ENCODE measurements at regions not wholly inside any gene's neighbourhood (a gene's known extent, or its start where the extent isn't known, plus 50 kb on each side); places are given as distances from the start of the nearest gene placed in this dataset.

DNA sequence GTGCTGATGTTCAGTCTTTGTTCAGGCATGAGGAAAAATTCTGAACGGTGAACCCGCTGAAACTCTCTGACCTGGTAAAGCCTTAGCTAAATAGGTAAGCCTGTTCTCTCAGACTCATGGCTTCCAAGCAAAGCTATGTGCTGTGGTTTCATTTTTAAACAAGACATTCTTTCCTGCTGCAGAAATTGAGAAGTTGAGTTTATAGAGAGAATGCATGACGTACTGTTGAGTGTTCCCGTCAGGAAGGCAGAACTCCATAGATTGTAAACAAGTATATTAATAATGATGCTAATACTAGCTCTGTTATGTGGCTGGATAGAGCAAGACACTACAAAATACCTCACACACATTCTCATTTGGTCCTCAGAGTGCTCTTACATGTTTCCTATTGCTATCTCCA, 424.0 kb upstream of the CRIM1 start:
- TF ChIP-seq CTCF (conservative IDR thresholded peaks at IDR 0.05): no peak
- TF ChIP-seq EZH2 (IDR thresholded peaks at IDR 0.05; ENCODE audit: low read depth): no peak
- ChIA-PET POLR2A (ENCODE audit: unreplicated experiment) (no interaction called here), CTCF (no interaction called here)
- H3K79me2 ChIP-seq (ENCODE audit: low read depth): no peaks in the 10 kb centered on the region
- H3K27ac ChIP-seq: no peak overlapping the region
- H4K20me1 ChIP-seq (ENCODE audit: insufficient read depth): no peaks in the 10 kb centered on the region
- H3K27me3 ChIP-seq (ENCODE audit: insufficient read depth, low read depth): no peaks in the 10 kb centered on the region
- H3K9me2 ChIP-seq (ENCODE audit: insufficient read depth): no peaks in the 10 kb centered on the region
- H3K36me3 ChIP-seq (ENCODE audit: low read depth): no peaks in the 10 kb centered on the region
- H3K4me2 ChIP-seq: no peak overlapping the region
- H3K4me1 ChIP-seq (replicated peaks; ENCODE audit: insufficient read depth): no peaks in the 10 kb centered on the region
- no peak for DNase-seq
- no peak overlapping the region for H3K4me3 ChIP-seq
- BruUV-seq (replicated peaks): no TSS peak
- no peaks in the 10 kb centered on the region for H3K9me3 ChIP-seq (ENCODE audit: insufficient read depth, low read depth)
- no peaks in the 10 kb centered on the region for H3F3A ChIP-seq (ENCODE audit: insufficient read depth, low read depth)
- no peak overlapping the region for H2AFZ ChIP-seq
- intact Hi-C loops (cut with micrococcal nuclease; ENCODE audit: unreplicated experiment): no loop called here

GRCh38 chr2:35931115-35931514, 424.5 kb upstream of the CRIM1 start:
- Histone ChIP-seq H2AFZ (no peak overlapping the region), H3K27me3 (ENCODE audit: insufficient read depth, low read depth) (no peaks in the 10 kb centered on the region), H3F3A (ENCODE audit: insufficient read depth, low read depth) (no peaks in the 10 kb centered on the region), H4K20me1 (ENCODE audit: insufficient read depth) (no peaks in the 10 kb centered on the region), H3K9me2 (ENCODE audit: insufficient read depth) (no peaks in the 10 kb centered on the region), H3K4me3 (no peak overlapping the region), H3K36me3 (ENCODE audit: low read depth) (no peaks in the 10 kb centered on the region), H3K4me2 (no peak overlapping the region), H3K27ac (no peak overlapping the region), H3K79me2 (ENCODE audit: low read depth) (no peaks in the 10 kb centered on the region), H3K4me1 (replicated peaks; ENCODE audit: insufficient read depth) (no peaks in the 10 kb centered on the region), H3K9me3 (ENCODE audit: insufficient read depth, low read depth) (no peaks in the 10 kb centered on the region)
- no peak for TF ChIP-seq CTCF (conservative IDR thresholded peaks at IDR 0.05)
- no peak for TF ChIP-seq EZH2 (IDR thresholded peaks at IDR 0.05; ENCODE audit: low read depth)
- ChIA-PET CTCF (no interaction called here), POLR2A (ENCODE audit: unreplicated experiment) (no interaction called here)
- BruUV-seq (replicated peaks): no TSS peak
- intact Hi-C loops (cut with micrococcal nuclease; ENCODE audit: unreplicated experiment): no loop called here
- no peak for DNase-seq

- intact Hi-C loops (cut with micrococcal nuclease; ENCODE audit: unreplicated experiment): no loop called here
- Histone ChIP-seq H3F3A (ENCODE audit: insufficient read depth, low read depth) (no peaks in the 10 kb centered on the region), H3K4me3 (no peak overlapping the region), H4K20me1 (ENCODE audit: insufficient read depth) (no peaks in the 10 kb centered on the region), H2AFZ (no peak overlapping the region), H3K4me2 (no peak overlapping the region), H3K79me2 (ENCODE audit: low read depth) (no peaks in the 10 kb centered on the region), H3K27ac (no peak overlapping the region), H3K36me3 (ENCODE audit: low read depth) (no peaks in the 10 kb centered on the region), H3K4me1 (replicated peaks; ENCODE audit: insufficient read depth) (no peaks in the 10 kb centered on the region), H3K9me3 (ENCODE audit: insufficient read depth, low read depth) (no peaks in the 10 kb centered on the region), H3K9me2 (ENCODE audit: insufficient read depth) (no peaks in the 10 kb centered on the region), H3K27me3 (ENCODE audit: insufficient read depth, low read depth) (no peaks in the 10 kb centered on the region)
- POLR2A ChIA-PET (ENCODE audit: unreplicated experiment): no interaction called here
- CTCF ChIA-PET: no interaction called here
- DNase-seq: no peak
- TF ChIP-seq EZH2 (IDR thresholded peaks at IDR 0.05; ENCODE audit: low read depth) (no peak), CTCF (conservative IDR thresholded peaks at IDR 0.05) (no peak)
- BruUV-seq (replicated peaks): no TSS peak
Observed at GRCh38 chr2:35929551-35929950, 426.0 kb upstream of the CRIM1 start.

Measured in PC-9 (cell line).